ENCODE measurements at regions not wholly inside any gene's neighbourhood (a gene's known extent, or its start where the extent isn't known, plus 50 kb on each side); places are given as distances from the start of the nearest gene placed in this dataset.

DNA sequence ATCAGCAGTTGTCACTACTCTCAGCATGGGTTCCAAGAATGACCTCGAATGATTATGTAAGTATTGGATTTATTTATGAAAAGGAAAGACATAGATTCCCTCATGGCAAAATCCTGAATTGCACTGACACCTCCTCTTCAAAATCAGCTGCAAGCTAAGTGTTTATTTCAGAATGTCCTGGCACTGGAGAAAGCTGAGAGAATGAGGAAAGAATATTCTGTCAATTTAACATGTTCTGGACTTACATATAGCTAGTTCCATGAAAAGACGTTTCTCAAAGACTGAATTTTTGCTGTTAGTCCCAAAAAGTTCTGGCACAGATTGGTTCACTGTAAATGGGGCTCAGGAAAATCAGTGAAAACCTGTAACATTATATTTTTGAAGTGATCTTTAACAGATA lies 120.3 kb downstream of the NREP start:
- TF ChIP-seq, protein P1, sequence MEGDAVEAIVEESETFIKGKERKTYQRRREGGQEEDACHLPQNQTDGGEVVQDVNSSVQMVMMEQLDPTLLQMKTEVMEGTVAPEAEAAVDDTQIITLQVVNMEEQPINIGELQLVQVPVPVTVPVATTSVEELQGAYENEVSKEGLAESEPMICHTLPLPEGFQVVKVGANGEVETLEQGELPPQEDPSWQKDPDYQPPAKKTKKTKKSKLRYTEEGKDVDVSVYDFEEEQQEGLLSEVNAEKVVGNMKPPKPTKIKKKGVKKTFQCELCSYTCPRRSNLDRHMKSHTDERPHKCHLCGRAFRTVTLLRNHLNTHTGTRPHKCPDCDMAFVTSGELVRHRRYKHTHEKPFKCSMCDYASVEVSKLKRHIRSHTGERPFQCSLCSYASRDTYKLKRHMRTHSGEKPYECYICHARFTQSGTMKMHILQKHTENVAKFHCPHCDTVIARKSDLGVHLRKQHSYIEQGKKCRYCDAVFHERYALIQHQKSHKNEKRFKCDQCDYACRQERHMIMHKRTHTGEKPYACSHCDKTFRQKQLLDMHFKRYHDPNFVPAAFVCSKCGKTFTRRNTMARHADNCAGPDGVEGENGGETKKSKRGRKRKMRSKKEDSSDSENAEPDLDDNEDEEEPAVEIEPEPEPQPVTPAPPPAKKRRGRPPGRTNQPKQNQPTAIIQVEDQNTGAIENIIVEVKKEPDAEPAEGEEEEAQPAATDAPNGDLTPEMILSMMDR (IDR thresholded peaks at IDR 0.05), result no peak
- no peak for TF ChIP-seq NR3C1 (CRISPR knock-in tag; conservative IDR thresholded peaks at IDR 0.05; ENCODE audit: low read depth)
- TF ChIP-seq FOXP1 (CRISPR knock-in tag; IDR thresholded peaks at IDR 0.05; ENCODE audit: borderline replicate concordance), result no peak
- no peak for TF ChIP-seq NFYB (CRISPR knock-in tag; conservative IDR thresholded peaks at IDR 0.05; ENCODE audit: low read depth)
- TF ChIP-seq IRF2 (CRISPR knock-in tag; IDR thresholded peaks at IDR 0.05; ENCODE audit: borderline replicate concordance, low read depth), result no peak
